GM12878 (cell line): ENCODE measurements at regions not wholly inside any gene's neighbourhood (a gene's known extent, or its start where the extent isn't known, plus 50 kb on each side); places are given as distances from the start of the nearest gene placed in this dataset.

Experiments
- ATAC-seq: fragments of 200-7000 bp; cut with Tn5 transposase; 3 replicates; pipeline ENCODE4 v1.9.1; 2020; ENCODE audit warnings: mild to moderate bottlenecking, moderate library complexity
- BruUV-seq: library from RNA; stranded (reverse); fragments of 400-500 nt; replicated peaks from 2 replicates; lab custom pipeline; 2021; lab: Mats Ljungman, UMichigan
- CTCF ChIA-PET: fragments of 300-600 bp; sonication (Branson Sonifier 250); formaldehyde crosslinking; extraction: SDS; loops from one replicate; lab custom pipeline; 2021; ENCODE audit warnings: inconsistent platforms; lab: Yijun Ruan, JAX
- POLR2A ChIA-PET: fragments of 350-600 bp; formaldehyde crosslinking; extraction: SDS; loops from one replicate; lab custom pipeline; 2021; ENCODE audit warnings: inconsistent platforms; lab: Charles Lee
- RAD21 ChIA-PET: fragments of 300-600 bp; sonication (Branson Sonifier 250); formaldehyde crosslinking; loops from one replicate; lab custom pipeline; 2023; ENCODE audit warnings: antibody characterized with exemption; ENCODE audit not compliant: unreplicated experiment; lab: Charles Lee
- SMC1A ChIA-PET: fragments of 300-600 bp; sonication (Branson Sonifier 250); formaldehyde crosslinking; loops from one replicate; lab custom pipeline; 2023; ENCODE audit not compliant: unreplicated experiment, uncharacterized antibody; lab: Charles Lee
- DNase-seq: peaks from one replicate; pipeline ENCODE4 v3.0.0-alpha.2; 2011; ENCODE audit warnings: low read depth, low spot score
- FAIRE-seq: peaks from 3 replicates; lab custom pipeline; 2011; peaks lifted over from hg19 to GRCh38; lab: Jason Lieb, UNC
- H2AFZ ChIP-seq: 2 replicates; pipeline ENCODE4 v1.6.0; 2011; ENCODE audit warnings: low read depth, low read length, control low read depth; ENCODE audit not compliant: control insufficient read depth
- H3K27ac ChIP-seq: 2 replicates; pipeline ENCODE4 v1.5.1; 2011; ENCODE audit warnings: control low read depth; ENCODE audit not compliant: control insufficient read depth, insufficient read depth
- H3K27me3 ChIP-seq, 2 experiments: replicated peaks in 1 of 2; 2 replicates each; pipeline versions ENCODE4 v1.6.0 to v1.6.1; 2011; ENCODE audit warnings: low read length in 1 of 2; ENCODE audit not compliant: control insufficient read depth in 2 of 2, insufficient read depth in 2 of 2
- H3K36me3 ChIP-seq, 2 experiments: 2 replicates each; pipeline ENCODE4 v1.5.1; 2011; ENCODE audit warnings: low read length in 1 of 2; ENCODE audit not compliant: control insufficient read depth in 2 of 2, insufficient read depth in 2 of 2
- H3K4me1 ChIP-seq: 2 replicates; pipeline ENCODE4 v1.6.1; 2011; ENCODE audit warnings: mild to moderate bottlenecking, low read length, moderate library complexity, mixed read lengths; ENCODE audit not compliant: control insufficient read depth, insufficient read depth
- H3K4me2 ChIP-seq: 2 replicates; pipeline ENCODE4 v1.6.0; 2011; ENCODE audit warnings: control low read depth; ENCODE audit not compliant: control insufficient read depth, insufficient read depth
- H3K4me3 ChIP-seq: fragments of 200-600 bp; sonication (generic); 2 replicates; pipeline ENCODE4 v1.5.1; 2016
- H3K79me2 ChIP-seq: 2 replicates; pipeline ENCODE4 v1.6.0; 2011; ENCODE audit warnings: low read length; ENCODE audit not compliant: control insufficient read depth, insufficient read depth
- H3K9ac ChIP-seq: 2 replicates; pipeline ENCODE4 v1.8.0; 2011; ENCODE audit warnings: low read length, control low read depth, mixed read lengths; ENCODE audit not compliant: control insufficient read depth, insufficient read depth
- H3K9me3 ChIP-seq: replicated peaks from 3 replicates; pipeline ENCODE4 v1.5.1; 2011; ENCODE audit warnings: mild to moderate bottlenecking, low read length; ENCODE audit not compliant: control insufficient read depth, insufficient read depth
- H4K20me1 ChIP-seq: 2 replicates; pipeline ENCODE4 v1.6.0; 2011; ENCODE audit not compliant: control insufficient read depth, insufficient read depth
- BACH1 ChIP-seq: fragments of 450-650 bp; IDR thresholded peaks from 2 replicates; pipeline ENCODE4 v1.6.1; 2017; ENCODE audit warnings: mild to moderate bottlenecking, borderline replicate concordance
- BRCA1 ChIP-seq: IDR thresholded peaks from 2 replicates; pipeline ENCODE4 v1.6.1; 2011; ENCODE audit warnings: low read depth, low read length, improper control_type of control experiment
- CEBPB ChIP-seq, 2 experiments: fragments of 150-350 bp in 1 of 2; IDR thresholded peaks; 2 replicates each; pipeline ENCODE4 v1.6.1; 2012 to 2014; ENCODE audit warnings: low read depth in 2 of 2, low read length in 2 of 2, borderline replicate concordance in 1 of 2, inconsistent platforms in 1 of 2
- E2F8 ChIP-seq: fragments of 450-650 bp; IDR thresholded peaks from 2 replicates; pipeline ENCODE4 v1.6.1; 2018; ENCODE audit warnings: mild to moderate bottlenecking, low read depth, moderate library complexity; ENCODE audit not compliant: partially characterized antibody
- FOXK2 ChIP-seq: fragments of 450-650 bp; IDR thresholded peaks from 2 replicates; pipeline ENCODE4 v1.6.1; 2017; ENCODE audit warnings: mild to moderate bottlenecking, moderate library complexity
- HSF1 ChIP-seq: fragments of 150-350 bp; IDR thresholded peaks from 2 replicates; pipeline ENCODE4 v1.6.1; 2014; ENCODE audit warnings: mild to moderate bottlenecking, low read depth, low read length
- MTA3 ChIP-seq: IDR thresholded peaks from 2 replicates; pipeline ENCODE4 v1.6.1; 2012; ENCODE audit warnings: low read length, inconsistent platforms, borderline replicate concordance
- MYC ChIP-seq: IDR thresholded peaks from 2 replicates; pipeline ENCODE4 v1.6.1; 2011; ENCODE audit warnings: mild to moderate bottlenecking, low read length, moderate library complexity, inconsistent platforms; ENCODE audit not compliant: insufficient read depth, insufficient replicate concordance, insufficient read length, severe bottlenecking
- NFXL1 ChIP-seq: fragments of 450-650 bp; IDR thresholded peaks from 2 replicates; pipeline ENCODE4 v1.6.1; 2017; ENCODE audit warnings: antibody characterized with exemption, mild to moderate bottlenecking, borderline replicate concordance
- POLR2AphosphoS5 ChIP-seq: IDR thresholded peaks from 2 replicates; pipeline ENCODE4 v1.6.1; 2011; ENCODE audit warnings: mild to moderate bottlenecking, low read length, inconsistent platforms
- RB1 ChIP-seq: fragments of 450-650 bp; formaldehyde crosslinking; IDR thresholded peaks from 2 replicates; pipeline ENCODE4 v1.6.1; 2017; ENCODE audit warnings: mild to moderate bottlenecking, borderline replicate concordance
- TAF1 ChIP-seq: IDR thresholded peaks from 2 replicates; pipeline ENCODE4 v1.6.1; 2011; ENCODE audit warnings: mild to moderate bottlenecking, low read depth, low read length, borderline replicate concordance
- TARDBP ChIP-seq: IDR thresholded peaks from 2 replicates; pipeline ENCODE4 v1.6.1; 2016; ENCODE audit warnings: borderline replicate concordance
- TCF7 ChIP-seq: IDR thresholded peaks from 2 replicates; pipeline ENCODE4 v1.6.1; 2014; ENCODE audit warnings: antibody characterized with exemption, borderline replicate concordance
- USF1 ChIP-seq: IDR thresholded peaks from 2 replicates; pipeline ENCODE4 v1.6.1; 2011; ENCODE audit warnings: borderline replicate concordance, low read depth, mild to moderate bottlenecking, moderate library complexity, mixed read lengths, low read length; ENCODE audit not compliant: insufficient read depth; ENCODE audit errors: extremely low read length
- YBX1 ChIP-seq: fragments of 450-650 bp; IDR thresholded peaks from 2 replicates; pipeline ENCODE4 v1.6.1; 2016; ENCODE audit warnings: antibody characterized with exemption
- ZBED1 ChIP-seq: IDR thresholded peaks from 2 replicates; pipeline ENCODE4 v1.6.1; 2016; ENCODE audit warnings: borderline replicate concordance
- WGBS: methylation state at CpG from one replicate; pipeline ENCODE4 v1.1.6; 2016; ENCODE audit warnings: low lambda C conversion rate; ENCODE audit not compliant: insufficient replicate concordance, insufficient coverage; ENCODE audit errors: missing lambda C conversion rate; 5-methylcytosine and 5-hydroxymethylcytosine counted together
- in situ Hi-C: fragments of 300-500 bp; cut with MboI; formaldehyde crosslinking; loops from 9 replicates; pipeline ENCODE4 v1.14.3; 2018; ENCODE audit warnings: mixed read lengths
- intact Hi-C: fragments of 100-400 bp; cut with micrococcal nuclease; formaldehyde crosslinking; loops from one replicate; pipeline ENCODE4 v1.14.2; 2022; ENCODE audit not compliant: unreplicated experiment
- TF ChIP-seq, protein P1 (sequence below): IDR thresholded peaks from 2 replicates; pipeline ENCODE4 v1.6.1; 2012; ENCODE audit warnings: low read length, inconsistent platforms
- TF ChIP-seq, protein P2 (sequence below): IDR thresholded peaks from 2 replicates; pipeline ENCODE4 v1.6.1; 2012; ENCODE audit warnings: low read depth, low read length, improper control_type of control experiment

- no peaks in the 10 kb centered on the region for H4K20me1 ChIP-seq
- H3K36me3 ChIP-seq = no peaks in the 10 kb centered on the region
- no peak overlapping the region for H3K9ac ChIP-seq
- no peak overlapping the region for H3K4me3 ChIP-seq
- 15% methylated on average over 2 of the region's 2 CpGs for WGBS
- FAIRE-seq = no peak
- RAD21 ChIA-PET = no interaction called here
- ATAC-seq = no peak
- SMC1A ChIA-PET = no interaction called here
- CTCF ChIA-PET = no interaction called here
- H3K27ac ChIP-seq = no peak overlapping the region
- no peak overlapping the region for H3K4me2 ChIP-seq
- no peak overlapping the region for H2AFZ ChIP-seq
- intact Hi-C loops = no loop called here
- DNase-seq = no peak
- BruUV-seq = no TSS peak
- POLR2A ChIA-PET = no interaction called here
- H3K4me1 ChIP-seq = no peaks in the 10 kb centered on the region
- in situ Hi-C loops = no loop called here
- no peaks in the 10 kb centered on the region for H3K79me2 ChIP-seq
- H3K27me3 ChIP-seq = no peaks in the 10 kb centered on the region
- no peaks in the 10 kb centered on the region for H3K9me3 ChIP-seq
- TF ChIP-seq MTA3 (no peak), BRCA1 (no peak), CEBPB (IDR thresholded peaks at IDR 0.05; ENCODE audit: borderline replicate concordance in 1 of 2, low read depth in 2 of 2, low read length in 2 of 2) (no peak), HSF1 (no peak), BACH1 (no peak), FOXK2 (no peak), USF1 (no peak), TARDBP (no peak), TCF7 (no peak), MYC (no peak), YBX1 (no peak), RB1 (no peak), ZBED1 (no peak), NFXL1 (no peak), POLR2AphosphoS5 (no peak), E2F8 (no peak), TAF1 (no peak)
- TF ChIP-seq, protein P1, sequence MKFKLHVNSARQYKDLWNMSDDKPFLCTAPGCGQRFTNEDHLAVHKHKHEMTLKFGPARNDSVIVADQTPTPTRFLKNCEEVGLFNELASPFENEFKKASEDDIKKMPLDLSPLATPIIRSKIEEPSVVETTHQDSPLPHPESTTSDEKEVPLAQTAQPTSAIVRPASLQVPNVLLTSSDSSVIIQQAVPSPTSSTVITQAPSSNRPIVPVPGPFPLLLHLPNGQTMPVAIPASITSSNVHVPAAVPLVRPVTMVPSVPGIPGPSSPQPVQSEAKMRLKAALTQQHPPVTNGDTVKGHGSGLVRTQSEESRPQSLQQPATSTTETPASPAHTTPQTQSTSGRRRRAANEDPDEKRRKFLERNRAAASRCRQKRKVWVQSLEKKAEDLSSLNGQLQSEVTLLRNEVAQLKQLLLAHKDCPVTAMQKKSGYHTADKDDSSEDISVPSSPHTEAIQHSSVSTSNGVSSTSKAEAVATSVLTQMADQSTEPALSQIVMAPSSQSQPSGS = no peak
- TF ChIP-seq, protein P2, sequence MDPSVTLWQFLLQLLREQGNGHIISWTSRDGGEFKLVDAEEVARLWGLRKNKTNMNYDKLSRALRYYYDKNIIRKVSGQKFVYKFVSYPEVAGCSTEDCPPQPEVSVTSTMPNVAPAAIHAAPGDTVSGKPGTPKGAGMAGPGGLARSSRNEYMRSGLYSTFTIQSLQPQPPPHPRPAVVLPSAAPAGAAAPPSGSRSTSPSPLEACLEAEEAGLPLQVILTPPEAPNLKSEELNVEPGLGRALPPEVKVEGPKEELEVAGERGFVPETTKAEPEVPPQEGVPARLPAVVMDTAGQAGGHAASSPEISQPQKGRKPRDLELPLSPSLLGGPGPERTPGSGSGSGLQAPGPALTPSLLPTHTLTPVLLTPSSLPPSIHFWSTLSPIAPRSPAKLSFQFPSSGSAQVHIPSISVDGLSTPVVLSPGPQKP = no peak
These were observed 314.3 kb upstream of the TMTC4 start for GRCh38 chr13:100988921-100989320.
